K562 (cell line): ENCODE measurements at regions not wholly inside any gene's neighbourhood (a gene's known extent, or its start where the extent isn't known, plus 50 kb on each side); places are given as distances from the start of the nearest gene placed in this dataset.

Experiments used
- BRF2 ChIP-seq: IDR thresholded peaks from 3 replicates; pipeline ENCODE4 v1.6.1; 2011; ENCODE audit warnings: borderline replicate concordance, mild to moderate bottlenecking; ENCODE audit not compliant: insufficient read length, insufficient read depth
- FOXA1 ChIP-seq: fragments of 450-650 bp; IDR thresholded peaks from 2 replicates; pipeline ENCODE4 v1.6.1; 2016; ENCODE audit warnings: mild to moderate bottlenecking, borderline replicate concordance
- FOXM1 ChIP-seq, 2 experiments: fragments of 450-650 bp in 1 of 2; sonication (generic) in 1 of 2; formaldehyde crosslinking in 1 of 2; IDR thresholded peaks; 2 replicates each; pipeline versions ENCODE4 v1.6.1 to v1.9.0; 2017 to 2022; ENCODE audit warnings: low read depth in 2 of 2, mild to moderate bottlenecking in 2 of 2, missing genetic modification reagents in 1 of 2, moderate library complexity in 1 of 2
- MAX ChIP-seq: sonication (generic); formaldehyde crosslinking; IDR thresholded peaks from 2 replicates; pipeline ENCODE4 v1.9.0; 2022; ENCODE audit warnings: mild to moderate bottlenecking, missing genetic modification reagents
- SIX5 ChIP-seq, 2 experiments: IDR thresholded peaks; 2 replicates each; pipeline ENCODE4 v1.6.1; 2011; ENCODE audit warnings: low read length in 2 of 2, borderline replicate concordance in 1 of 2, low read depth in 1 of 2, mild to moderate bottlenecking in 1 of 2, moderate library complexity in 1 of 2; ENCODE audit not compliant: insufficient read depth in 1 of 2
- SNIP1 ChIP-seq: fragments of 450-650 bp; IDR thresholded peaks from 2 replicates; pipeline ENCODE4 v1.7.1; 2017; ENCODE audit warnings: low read depth, mild to moderate bottlenecking
- SPI1 ChIP-seq: IDR thresholded peaks from 2 replicates; pipeline ENCODE4 v1.6.1; 2011; ENCODE audit warnings: low read depth, low read length, control low read depth, borderline replicate concordance
- SRF ChIP-seq, 2 experiments: fragments of 250-450, 450-650 bp in 1 of 2; sonication (Bioruptor Pico) in 1 of 2; sonication (generic) in 1 of 2; formaldehyde crosslinking; IDR thresholded peaks; 2 replicates each; pipeline versions ENCODE4 v1.5.0 to v1.5.1; 2020 to 2022; ENCODE audit warnings: mild to moderate bottlenecking in 1 of 2, missing genetic modification reagents in 1 of 2
- ZFP30 ChIP-seq: fragments of 250-450 bp; sonication (Bioruptor Pico); IDR thresholded peaks from 2 replicates; pipeline ENCODE4 v1.8.0; 2022; ENCODE audit warnings: moderate library complexity, mild to moderate bottlenecking, inconsistent platforms, borderline replicate concordance
- ZNF717 ChIP-seq: fragments of 250-450 bp; sonication (Bioruptor Pico); IDR thresholded peaks from 2 replicates; pipeline ENCODE4 v1.5.0; 2021

GRCh38 chr2:172339371-172340010 is 87.9 kb upstream of the ITGA6 start (continued):
- TF ChIP-seq ZNF717 (CRISPR knock-in tag) (no peak), SRF (CRISPR knock-in tag; IDR thresholded peaks at IDR 0.05) (no peak), SPI1 (no peak), SIX5 (IDR thresholded peaks at IDR 0.05; ENCODE audit: borderline replicate concordance in 1 of 2, insufficient read depth in 1 of 2, low read depth in 1 of 2, low read length in 2 of 2) (no peak), ZFP30 (CRISPR knock-in tag) (no peak), FOXM1 (IDR thresholded peaks at IDR 0.05; ENCODE audit: low read depth) (no peak), FOXM1 (CRISPR knock-in tag; IDR thresholded peaks at IDR 0.05; ENCODE audit: low read depth) (no peak), FOXA1 (no peak), MAX (CRISPR knock-in tag) (no peak), SNIP1 (no peak), BRF2 (no peak)
